Adrenal gland (tissue), 9 donors: ENCODE measurements at regions not wholly inside any gene's neighbourhood (a gene's known extent, or its start where the extent isn't known, plus 50 kb on each side); places are given as distances from the start of the nearest gene placed in this dataset.
"Not testable (repeated sequence)": the region's sequence is repeated elsewhere in the genome, so short reads cannot be mapped to it uniquely, and the experiment has no call there.

Experiments
- DNase-seq, 7 donors: peaks; one replicate each; pipeline ENCODE4 v3.0.0-alpha.2; 2019 to 2020
- H3K27ac ChIP-seq, 5 donors: fragments of 200-600 bp; sonication (generic) in 4 of 5; 1 replicate in 3 of 5; 2 replicates in 2 of 5; pipeline versions ENCODE4 v1.5.1 to v1.8.0; 2016 to 2020; ENCODE audit warnings: mild to moderate bottlenecking in 1 of 5
- H3K27me3 ChIP-seq: fragments of 200-600 bp; 2 replicates; pipeline ENCODE4 v1.8.0; 2021
- H3K36me3 ChIP-seq, 2 donors: fragments of 200-600 bp; replicated peaks in 1 of 2; 1 replicate in 1 of 2; 2 replicates in 1 of 2; pipeline versions ENCODE4 v1.5.1 to v1.8.0; 2018 to 2022
- H3K4me1 ChIP-seq, 2 donors: fragments of 200-600 bp; replicated peaks in 1 of 2; 1 replicate in 1 of 2; 2 replicates in 1 of 2; pipeline versions ENCODE4 v1.5.1 to v1.8.0; 2018 to 2021
- H3K4me3 ChIP-seq, 4 donors: fragments of 200-600 bp; sonication (generic) in 3 of 4; one replicate each; pipeline ENCODE4 v1.5.1; 2016 to 2018
- H3K9me3 ChIP-seq, 3 donors: fragments of 200-600 bp; sonication (generic) in 1 of 3; replicated peaks in 1 of 3; 1 replicate in 2 of 3; 2 replicates in 1 of 3; pipeline versions ENCODE4 v1.5.1 to v1.8.0; 2016 to 2021
- POLR2A ChIP-seq, 2 donors: fragments of 450-650 bp; IDR thresholded peaks; one replicate each; pipeline ENCODE4 v1.6.1; 2017; ENCODE audit warnings: antibody characterized with exemption in 2 of 2, mild to moderate bottlenecking in 2 of 2, moderate library complexity in 1 of 2
- WGBS, 4 donors: extraction: QIAGEN DNeasy Blood & Tissue Kit in 2 of 4; methylation state at CpG; one replicate each; pipeline versions ENCODE4 v1.1.5 to v1.1.7; 2013 to 2017; 5-methylcytosine and 5-hydroxymethylcytosine counted together
- intact Hi-C, 2 donors: fragments of 100-400 bp; cut with DNase I; formaldehyde crosslinking; loops; one replicate each; pipeline versions ENCODE4 v1.14.1 to v1.15.0; 2022 to 2023
- TF ChIP-seq, protein P1 (sequence below), 6 experiments: fragments of 450-650 bp in 4 of 6; fragments of 200-600 bp in 2 of 6; sonication (generic) in 1 of 6; IDR thresholded peaks; 1 replicate in 5 of 6; 2 replicates in 1 of 6; pipeline versions ENCODE4 v1.5.1 to v1.8.0; 2016 to 2021; ENCODE audit warnings: antibody characterized with exemption in 6 of 6, mild to moderate bottlenecking in 2 of 6, moderate library complexity in 1 of 6
- donor health status: healthy with polysubstance abuse.
- donor health status: Bipolar disorder and iron deficiency.
- donor health status: DM: yes; HTN: yes; CAD: no.
- donor health status: DM: no; HTN: no; CAD: no.
- donor health status: DM: no; HTN: no; CAD: no.

GRCh38 chr10:9160275-9160674 is 1105.8 kb downstream of the GATA3 start:
- H3K27ac ChIP-seq: no peak overlapping the region
- no peak for DNase-seq
- H3K36me3 ChIP-seq: no peaks in the 10 kb centered on the region
- H3K4me1 ChIP-seq: no peaks in the 10 kb centered on the region
- TF ChIP-seq, protein P1, sequence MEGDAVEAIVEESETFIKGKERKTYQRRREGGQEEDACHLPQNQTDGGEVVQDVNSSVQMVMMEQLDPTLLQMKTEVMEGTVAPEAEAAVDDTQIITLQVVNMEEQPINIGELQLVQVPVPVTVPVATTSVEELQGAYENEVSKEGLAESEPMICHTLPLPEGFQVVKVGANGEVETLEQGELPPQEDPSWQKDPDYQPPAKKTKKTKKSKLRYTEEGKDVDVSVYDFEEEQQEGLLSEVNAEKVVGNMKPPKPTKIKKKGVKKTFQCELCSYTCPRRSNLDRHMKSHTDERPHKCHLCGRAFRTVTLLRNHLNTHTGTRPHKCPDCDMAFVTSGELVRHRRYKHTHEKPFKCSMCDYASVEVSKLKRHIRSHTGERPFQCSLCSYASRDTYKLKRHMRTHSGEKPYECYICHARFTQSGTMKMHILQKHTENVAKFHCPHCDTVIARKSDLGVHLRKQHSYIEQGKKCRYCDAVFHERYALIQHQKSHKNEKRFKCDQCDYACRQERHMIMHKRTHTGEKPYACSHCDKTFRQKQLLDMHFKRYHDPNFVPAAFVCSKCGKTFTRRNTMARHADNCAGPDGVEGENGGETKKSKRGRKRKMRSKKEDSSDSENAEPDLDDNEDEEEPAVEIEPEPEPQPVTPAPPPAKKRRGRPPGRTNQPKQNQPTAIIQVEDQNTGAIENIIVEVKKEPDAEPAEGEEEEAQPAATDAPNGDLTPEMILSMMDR (IDR thresholded peaks at IDR 0.05): no peak
- no peak for TF ChIP-seq POLR2A (IDR thresholded peaks at IDR 0.05)
- no peaks in the 10 kb centered on the region for H3K9me3 ChIP-seq
- H3K27me3 ChIP-seq: no peaks in the 10 kb centered on the region
- intact Hi-C loops: no loop called here
- WGBS, 4 donors: 77 to 95% (median 80%) methylated on average over 1 to 2 of the region's 2 CpGs
- H3K4me3 ChIP-seq: no peak overlapping the region

DNA sequence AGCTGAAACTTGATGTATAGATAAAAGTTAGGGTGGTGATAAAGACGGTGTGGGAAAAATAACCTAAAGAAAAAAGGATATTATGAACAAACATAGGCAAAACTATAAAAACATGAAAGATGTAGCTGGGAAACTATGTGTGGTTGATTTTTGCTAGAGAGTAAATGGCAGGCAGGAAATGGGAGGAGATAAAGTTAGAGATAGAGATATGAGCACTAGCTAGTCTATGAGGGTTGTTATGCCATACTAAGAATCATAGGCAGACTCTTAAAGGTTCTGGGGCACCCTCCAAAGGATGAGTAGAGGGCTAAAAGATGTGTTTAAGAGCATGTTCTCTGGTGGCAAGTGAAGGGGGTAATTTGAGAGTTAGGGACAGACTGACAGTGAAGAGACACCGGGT is 1109.2 kb downstream of the GATA3 start:
- Histone ChIP-seq H3K4me3 (no peak overlapping the region), H3K36me3 (no peaks in the 10 kb centered on the region), H3K4me1 (no peaks in the 10 kb centered on the region), H3K27me3 (no peaks in the 10 kb centered on the region), H3K9me3 (no peaks in the 10 kb centered on the region), H3K27ac (no peak overlapping the region)
- WGBS, 4 donors: 81 to 93% (median 82%) methylated on average over 2 of the region's 2 CpGs
- intact Hi-C loops: no loop called here
- TF ChIP-seq POLR2A (IDR thresholded peaks at IDR 0.05): no peak
- DNase-seq: no peak

DNA sequence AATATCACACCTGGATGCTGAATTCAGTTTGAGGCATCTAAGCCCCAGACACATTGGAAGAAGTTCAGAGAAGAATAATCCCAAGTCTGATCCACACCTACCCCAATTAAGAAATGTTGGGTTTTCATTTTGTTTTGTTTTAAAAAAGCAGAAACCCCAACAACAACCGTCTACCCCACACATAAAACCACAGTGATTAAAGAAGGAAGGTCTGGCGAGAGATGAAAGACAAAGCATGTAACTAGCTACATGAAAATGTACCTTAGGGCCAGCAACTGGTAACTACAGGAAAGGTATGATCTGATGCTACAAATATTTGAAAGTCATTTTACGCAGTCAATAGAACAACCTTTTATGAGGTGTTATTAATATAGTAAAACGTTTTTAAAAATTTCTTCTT is 1112.3 kb downstream of the GATA3 start:
- H3K27ac ChIP-seq: no peak overlapping the region
- no peaks in the 10 kb centered on the region for H3K9me3 ChIP-seq
- H3K4me3 ChIP-seq: no peak overlapping the region
- no peaks in the 10 kb centered on the region for H3K4me1 ChIP-seq
- TF ChIP-seq, protein P1 (IDR thresholded peaks at IDR 0.05): no peak
- no peak for TF ChIP-seq POLR2A (IDR thresholded peaks at IDR 0.05)
- no peaks in the 10 kb centered on the region for H3K27me3 ChIP-seq
- no peaks in the 10 kb centered on the region for H3K36me3 ChIP-seq
- intact Hi-C loops: no loop called here
- no peak for DNase-seq
- 59 to 67% (median 61%) methylated on average over 4 of the region's 4 CpGs for WGBS, 4 donors

DNA sequence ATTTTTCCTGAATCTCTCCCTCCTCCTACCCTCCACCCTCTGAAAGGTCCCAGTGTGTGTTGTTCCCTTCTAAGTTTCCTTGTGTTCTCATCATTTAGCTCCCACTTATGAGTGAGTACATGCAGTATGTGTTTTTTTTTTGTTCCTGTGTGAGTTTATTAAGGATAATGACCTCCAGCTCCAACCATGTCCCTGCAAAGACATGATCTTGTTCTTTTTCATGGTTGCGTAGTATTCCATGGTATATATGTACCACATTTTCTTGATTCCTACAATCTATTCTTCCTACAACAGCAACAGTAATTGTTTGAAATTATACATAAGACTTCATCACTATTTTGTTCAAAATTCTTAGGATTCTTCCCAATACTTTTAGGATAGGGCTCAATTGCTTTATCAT is 1117.8 kb downstream of the GATA3 start:
- Histone ChIP-seq H3K4me3 (no peak overlapping the region), H3K27ac (no peak overlapping the region), H3K36me3 (no peaks in the 10 kb centered on the region), H3K27me3 (no peaks in the 10 kb centered on the region), H3K9me3 (no peaks in the 10 kb centered on the region), H3K4me1 (no peaks in the 10 kb centered on the region)
- no peak for DNase-seq
- intact Hi-C loops: no loop called here
- WGBS, 4 donors: 86 to 100% (median 92%) methylated on average over 1 of the region's 1 CpG
- TF ChIP-seq, protein P1 (IDR thresholded peaks at IDR 0.05): no peak
- TF ChIP-seq POLR2A (IDR thresholded peaks at IDR 0.05): no peak

GRCh38 chr10:9175200-9175599 is 1120.7 kb downstream of the GATA3 start:
- H3K27ac ChIP-seq: no peak overlapping the region
- no peak for DNase-seq
- no peak overlapping the region for H3K4me3 ChIP-seq
- H3K9me3 ChIP-seq: peaks cover 0 to 4% (median 0%) of the 10 kb centered on the region in 3 donors
- intact Hi-C loops: no loop called here
- no peaks in the 10 kb centered on the region for H3K27me3 ChIP-seq
- H3K4me1 ChIP-seq: no peaks in the 10 kb centered on the region
- no peaks in the 10 kb centered on the region for H3K36me3 ChIP-seq
- TF ChIP-seq, protein P1 (IDR thresholded peaks at IDR 0.05): no peak
- TF ChIP-seq POLR2A (IDR thresholded peaks at IDR 0.05): no peak

- H3K9me3 ChIP-seq, H3K4me1 ChIP-seq, H3K4me3 ChIP-seq, H3K27me3 ChIP-seq, intact Hi-C loops, H3K36me3 ChIP-seq, DNase-seq, H3K27ac ChIP-seq: not testable (repeated sequence)
- WGBS, 4 donors: 90 to 94% (median 93%) methylated on average over 25 to 48 of the region's 48 CpGs
Observed at GRCh38 chr10:9183197-9183880, 1128.9 kb downstream of the GATA3 start.
